H1 (cell line): ENCODE measurements at regions not wholly inside any gene's neighbourhood (a gene's known extent, or its start where the extent isn't known, plus 50 kb on each side); places are given as distances from the start of the nearest gene placed in this dataset.

Experiments used
- CTCF ChIA-PET: fragments of 300-600 bp; sonication (Branson Sonifier 250); formaldehyde crosslinking; loops from one replicate; lab custom pipeline; 2021; ENCODE audit not compliant: partially characterized antibody; lab: Charles Lee
- POLR2A ChIA-PET: fragments of 300-600 bp; sonication (Branson Sonifier 250); formaldehyde crosslinking; loops from one replicate; lab custom pipeline; 2021; ENCODE audit warnings: inconsistent platforms; ENCODE audit not compliant: partially characterized antibody; lab: Charles Lee
- DNase-seq, 2 experiments: peaks; one replicate each; pipeline versions ENCODE4 v3.0.0 to v3.0.0-alpha.2; 2010 to 2022; ENCODE audit warnings: low spot score in 2 of 2, low read depth in 1 of 2, mixed read lengths in 1 of 2
- FAIRE-seq: peaks from 2 replicates; lab custom pipeline; 2011; peaks lifted over from hg19 to GRCh38; lab: Jason Lieb, UNC
- H2AFZ ChIP-seq: 2 replicates; pipeline ENCODE4 v1.8.1; 2012; ENCODE audit warnings: low read length, inconsistent platforms
- H2AK5ac ChIP-seq: 2 replicates; pipeline ENCODE4 v1.6.1; 2013; ENCODE audit warnings: low read depth, low read length
- H2BK120ac ChIP-seq: replicated peaks from 2 replicates; pipeline ENCODE3; 2013; ENCODE audit warnings: low read depth, low read length, inconsistent platforms
- H2BK12ac ChIP-seq: 2 replicates; pipeline ENCODE4 v1.6.1; 2013; ENCODE audit warnings: low read depth, low read length
- H2BK15ac ChIP-seq: 2 replicates; pipeline ENCODE4 v1.6.1; 2013; ENCODE audit warnings: low read length
- H2BK20ac ChIP-seq: 2 replicates; pipeline ENCODE4 v1.6.1; 2013; ENCODE audit warnings: low read length
- H2BK5ac ChIP-seq: 2 replicates; pipeline ENCODE4 v1.6.1; 2013; ENCODE audit warnings: low read depth, low read length
- H3K14ac ChIP-seq: 2 replicates; pipeline ENCODE4 v1.6.1; 2013; ENCODE audit warnings: inconsistent platforms; ENCODE audit not compliant: insufficient read length
- H3K18ac ChIP-seq: 2 replicates; pipeline ENCODE4 v1.6.1; 2013; ENCODE audit warnings: low read length; ENCODE audit errors: extremely low read depth
- H3K23ac ChIP-seq: 2 replicates; pipeline ENCODE4 v1.6.1; 2013; ENCODE audit warnings: inconsistent platforms; ENCODE audit not compliant: insufficient read length
- H3K23me2 ChIP-seq: 2 replicates; pipeline ENCODE4 v1.6.1; 2013; ENCODE audit warnings: low read depth, low read length
- H3K27ac ChIP-seq: 2 replicates; pipeline ENCODE4 v1.6.1; 2011; ENCODE audit warnings: low read depth, low read length, inconsistent platforms
- H3K27me3 ChIP-seq, 4 experiments: replicated peaks in 1 of 4; 1 replicate in 1 of 4; 2 replicates in 3 of 4; pipeline versions ENCODE4 v1.6.1 to v1.8.1; 2011 to 2013; ENCODE audit warnings: low read length in 3 of 4, mild to moderate bottlenecking in 3 of 4, inconsistent platforms in 2 of 4, mixed read lengths in 2 of 4, moderate library complexity in 1 of 4; ENCODE audit not compliant: control insufficient read depth in 3 of 4, insufficient read depth in 3 of 4; ENCODE audit errors: extremely low read depth in 1 of 4
- H3K36me3 ChIP-seq, 4 experiments: 2 replicates each; pipeline versions ENCODE4 v1.6.1 to v1.8.1; 2011 to 2013; ENCODE audit warnings: mild to moderate bottlenecking in 4 of 4, low read length in 3 of 4, moderate library complexity in 2 of 4, control low read depth in 1 of 4, inconsistent platforms in 1 of 4; ENCODE audit not compliant: insufficient read depth in 4 of 4, control insufficient read depth in 2 of 4
- H3K4ac ChIP-seq: replicated peaks from 2 replicates; pipeline ENCODE3; 2013; ENCODE audit warnings: low read length, low read depth, mixed read lengths, inconsistent platforms; ENCODE audit not compliant: insufficient read length
- H3K4me1 ChIP-seq, 4 experiments: replicated peaks in 1 of 4; 1 replicate in 1 of 4; 2 replicates in 3 of 4; pipeline versions ENCODE4 v1.6.1 to v1.8.1; 2011 to 2013; ENCODE audit warnings: low read length in 3 of 4, inconsistent platforms in 2 of 4, mixed read lengths in 1 of 4; ENCODE audit not compliant: insufficient read depth in 4 of 4, control insufficient read depth in 3 of 4
- H3K4me2 ChIP-seq, 2 experiments: 2 replicates each; pipeline versions ENCODE4 v1.6.1 to v1.8.1; 2011 to 2013; ENCODE audit warnings: low read depth in 2 of 2, low read length in 2 of 2, control low read depth in 1 of 2, inconsistent platforms in 1 of 2, mild to moderate bottlenecking in 1 of 2; ENCODE audit not compliant: insufficient read depth in 1 of 2
- H3K4me3 ChIP-seq, 4 experiments: fragments of 200-600, 300-600 bp in 1 of 4; sonication (generic), shearing (Covaris generic), sonication (Bioruptor Twin) in 1 of 4; 2 replicates each; pipeline versions ENCODE4 v1.5.1 to v1.8.1; 2011 to 2016; ENCODE audit warnings: low read length in 4 of 4, low read depth in 3 of 4, control low read depth in 2 of 4, inconsistent platforms in 2 of 4, mild to moderate bottlenecking in 2 of 4, mixed read lengths in 1 of 4, moderate library complexity in 1 of 4; ENCODE audit not compliant: insufficient read depth in 2 of 4; ENCODE audit errors: extremely low read depth in 1 of 4
- H3K56ac ChIP-seq: replicated peaks from 2 replicates; pipeline ENCODE3; 2013; ENCODE audit warnings: low read depth, mild to moderate bottlenecking, mixed read lengths, low read length, inconsistent platforms; ENCODE audit not compliant: insufficient read length
- H3K79me1 ChIP-seq: 2 replicates; pipeline ENCODE4 v1.6.1; 2013; ENCODE audit warnings: low read depth, low read length, control low read depth
- H3K79me2 ChIP-seq, 2 experiments: 2 replicates each; pipeline versions ENCODE4 v1.6.1 to v1.8.1; 2012 to 2013; ENCODE audit warnings: low read length in 2 of 2, mild to moderate bottlenecking in 2 of 2, inconsistent platforms in 1 of 2; ENCODE audit not compliant: insufficient read depth in 2 of 2, control insufficient read depth in 1 of 2
- H3K9ac ChIP-seq, 4 experiments: replicated peaks in 1 of 4; 1 replicate in 1 of 4; 2 replicates in 3 of 4; pipeline versions ENCODE4 v1.6.1 to v1.8.1; 2011 to 2013; ENCODE audit warnings: low read depth in 3 of 4, low read length in 3 of 4, control low read depth in 2 of 4, mild to moderate bottlenecking in 2 of 4, moderate library complexity in 2 of 4, inconsistent platforms in 1 of 4; ENCODE audit errors: extremely low read depth in 1 of 4
- H3K9me3 ChIP-seq, 2 experiments: 2 replicates each; pipeline versions ENCODE4 v1.6.1 to v1.8.1; 2012 to 2013; ENCODE audit warnings: mild to moderate bottlenecking in 2 of 2, moderate library complexity in 2 of 2, control low read depth in 1 of 2, inconsistent platforms in 1 of 2, low read depth in 1 of 2, low read length in 1 of 2, mixed read lengths in 1 of 2; ENCODE audit not compliant: insufficient read depth in 2 of 2
- H4K20me1 ChIP-seq, 2 experiments: replicated peaks in 1 of 2; 2 replicates each; pipeline versions ENCODE3 to v1.8.1; 2011 to 2013; ENCODE audit warnings: inconsistent platforms in 2 of 2, low read length in 2 of 2, mild to moderate bottlenecking in 1 of 2; ENCODE audit not compliant: insufficient read depth in 2 of 2, control insufficient read depth in 1 of 2
- H4K5ac ChIP-seq: 2 replicates; pipeline ENCODE4 v1.6.1; 2013; ENCODE audit warnings: low read length, low read depth, mixed read lengths, inconsistent platforms; ENCODE audit not compliant: insufficient read length
- H4K8ac ChIP-seq: 2 replicates; pipeline ENCODE4 v1.8.0; 2013; ENCODE audit warnings: mild to moderate bottlenecking, moderate library complexity, low read length, inconsistent platforms; ENCODE audit not compliant: insufficient read depth; ENCODE audit errors: extremely low read depth
- H4K91ac ChIP-seq: replicated peaks from 2 replicates; pipeline ENCODE3; 2013; ENCODE audit warnings: low read length, mixed read lengths, inconsistent platforms; ENCODE audit not compliant: insufficient read length
- BCL11A ChIP-seq, 2 experiments: IDR thresholded peaks; one replicate each; pipeline ENCODE4 v1.6.1; 2011; ENCODE audit warnings: low read depth in 2 of 2, low read length in 2 of 2, mild to moderate bottlenecking in 2 of 2
- BRCA1 ChIP-seq: IDR thresholded peaks from 2 replicates; pipeline ENCODE4 v1.6.1; 2012; ENCODE audit warnings: low read depth, low read length, improper control_type of control experiment
- CREB1 ChIP-seq: IDR thresholded peaks from 2 replicates; pipeline ENCODE4 v1.6.1; 2012; ENCODE audit warnings: inconsistent platforms
- GABPA ChIP-seq: IDR thresholded peaks from 2 replicates; pipeline ENCODE4 v1.6.1; 2011; ENCODE audit warnings: mild to moderate bottlenecking, low read length, moderate library complexity, borderline replicate concordance; ENCODE audit not compliant: insufficient read depth
- KDM5A ChIP-seq: fragments of 200-600 bp; IDR thresholded peaks from 2 replicates; pipeline ENCODE4 v1.7.1; 2012; ENCODE audit warnings: mild to moderate bottlenecking, low read length, inconsistent platforms, mixed read lengths
- MAX ChIP-seq: IDR thresholded peaks from 2 replicates; pipeline ENCODE4 v1.6.1; 2012; ENCODE audit warnings: inconsistent platforms
- SIRT6 ChIP-seq: IDR thresholded peaks from one replicate; pipeline ENCODE4 v1.7.1; 2012; ENCODE audit warnings: low read length, inconsistent platforms
- TAF7 ChIP-seq: optimal IDR thresholded peaks from 2 replicates; pipeline ENCODE3; 2011; ENCODE audit warnings: low read depth, mild to moderate bottlenecking, inconsistent platforms, low read length, moderate library complexity, borderline replicate concordance
- ZNF274 ChIP-seq: IDR thresholded peaks from 2 replicates; pipeline ENCODE4 v1.7.0; 2012; ENCODE audit warnings: low read length, borderline replicate concordance; ENCODE audit errors: extremely low read depth
- WGBS, 2 experiments: shearing (Covaris generic) in 1 of 2; methylation state at CpG; one replicate each; pipeline versions ENCODE4 v1.1.6 to v1.1.7; 2013 to 2015; ENCODE audit warnings: low lambda C conversion rate in 2 of 2, mixed read lengths in 2 of 2, inconsistent platforms in 1 of 2, low coverage in 1 of 2, missing lambda C conversion rate in 1 of 2; ENCODE audit not compliant: insufficient replicate concordance in 2 of 2, insufficient coverage in 1 of 2, insufficient read length in 1 of 2; ENCODE audit errors: extremely low coverage in 1 of 2, missing lambda C conversion rate in 1 of 2; 5-methylcytosine and 5-hydroxymethylcytosine counted together

GRCh38 chr15:69643971-69644370, 191.4 kb downstream of the RPLP1 start:
- Histone ChIP-seq H2AFZ (no peak overlapping the region), H2AK5ac (no peak overlapping the region)
- WGBS, 2 experiments: 74% methylated on average over 1 of the region's 1 CpG; no CpG with 5 or more reads in 1 of the 2 experiments

More at GRCh38 chr15:69643971-69644370, 191.4 kb downstream of the RPLP1 start:
- no peak for TF ChIP-seq CREB1
- no peak for TF ChIP-seq TAF7
- TF ChIP-seq GABPA: no peak
- TF ChIP-seq KDM5A: no peak
- TF ChIP-seq ZNF274: no peak
- no peak for TF ChIP-seq SIRT6
- no peak for TF ChIP-seq BCL11A (IDR thresholded peaks at IDR 0.05; ENCODE audit: low read depth in 2 of 2, low read length in 2 of 2)
- no peak for TF ChIP-seq MAX
- TF ChIP-seq BRCA1: no peak
- H3K18ac ChIP-seq: no peak overlapping the region
- no peak overlapping the region for H4K5ac ChIP-seq
- no peak overlapping the region for H3K14ac ChIP-seq
- H2BK20ac ChIP-seq: no peak overlapping the region
- peaks cover 0 to 4% of the 10 kb centered on the region in 2 experiments; a peak in 2 of 4 replicates for H3K9me3 ChIP-seq
- CTCF ChIA-PET: interaction anchor here (0.7 kb wide), 1 partner anchor 40 kb away, joined by 3 read pairs; no protein-coding TSS in a partner anchor
- no peaks in the 10 kb centered on the region for H3K79me1 ChIP-seq
- no peak overlapping the region for H3K56ac ChIP-seq
- no peak overlapping the region for H3K4me2 ChIP-seq
- H3K27ac ChIP-seq: no peak overlapping the region
- peaks cover 5 to 21% (median 14%) of the 10 kb centered on the region in 4 experiments for H3K4me1 ChIP-seq
- no peak overlapping the region for H2BK120ac ChIP-seq
- H3K79me2 ChIP-seq: no peaks in the 10 kb centered on the region
- H4K91ac ChIP-seq: no peak overlapping the region
- no peak overlapping the region for H4K8ac ChIP-seq
- no peak overlapping the region for H2BK15ac ChIP-seq
- H3K23me2 ChIP-seq: peaks cover 2% of the 10 kb centered on the region; the same call in 1 of the 2 replicates
- POLR2A ChIA-PET: no interaction called here
- H2BK12ac ChIP-seq: no peak overlapping the region
- H3K9ac ChIP-seq: no peak overlapping the region
- H3K4me3 ChIP-seq: no peak overlapping the region
- DNase-seq: no peak
- no peak overlapping the region for H3K23ac ChIP-seq
- H2BK5ac ChIP-seq: no peak overlapping the region
- no peaks in the 10 kb centered on the region for H3K27me3 ChIP-seq
- no peak for FAIRE-seq
- H3K36me3 ChIP-seq: no peaks in the 10 kb centered on the region
- H4K20me1 ChIP-seq: no peaks in the 10 kb centered on the region
- no peak overlapping the region for H3K4ac ChIP-seq
